ENCODE measurements at regions not wholly inside any gene's neighbourhood (a gene's known extent, or its start where the extent isn't known, plus 50 kb on each side); places are given as distances from the start of the nearest gene placed in this dataset.
A peak's percentile ranks its signal among the peaks of the same experiment; 100 is the strongest.

- DNase-seq: no peak
- Histone ChIP-seq H3K4me3 (no peak overlapping the region), H3K36me3 (no peaks in the 10 kb centered on the region), H3K4me1 (peaks cover 5 to 35% (median 20%) of the 10 kb centered on the region in 6 donors), H3K27me3 (replicated peaks in 1 of 7) (no peaks in the 10 kb centered on the region), H3K27ac (no peak overlapping the region), H3K9me3 (no peaks in the 10 kb centered on the region)
- intact Hi-C loops (cut with DNase I; ENCODE audit: low total_unique reads): loop anchor here (10.0 kb wide), 1 partner anchor 523 kb away; no protein-coding TSS in a partner anchor
- 59 to 79% (median 67%) methylated on average over 17 to 19 of the region's 19 CpGs for WGBS, 5 donors
- no peak for TF ChIP-seq POLR2AphosphoS5 (IDR thresholded peaks at IDR 0.05)
- no peak for TF ChIP-seq POLR2A (IDR thresholded peaks at IDR 0.05)
- TF ChIP-seq CTCF (IDR thresholded peaks at IDR 0.05 in 8 of 11, conservative IDR thresholded peaks at IDR 0.05 in 3 of 11): no peak
These were observed 84.7 kb downstream of the LINGO1 start for GRCh38 chr15:77547801-77548588.

GRCh38 chr15:77546870-77547269 is 85.8 kb downstream of the LINGO1 start:
- WGBS, 5 donors: 77 to 96% (median 92%) methylated on average over 1 of the region's 1 CpG
- Histone ChIP-seq H3K9me3 (no peaks in the 10 kb centered on the region), H3K36me3 (no peaks in the 10 kb centered on the region), H3K27me3 (replicated peaks in 1 of 7) (no peaks in the 10 kb centered on the region), H3K4me1 (peaks cover 12 to 47% (median 28%) of the 10 kb centered on the region in 6 donors), H3K27ac (no peak overlapping the region), H3K4me3 (no peak overlapping the region)
- no peak for TF ChIP-seq CTCF (IDR thresholded peaks at IDR 0.05 in 8 of 11, conservative IDR thresholded peaks at IDR 0.05 in 3 of 11)
- no peak for TF ChIP-seq POLR2AphosphoS5 (IDR thresholded peaks at IDR 0.05)
- TF ChIP-seq POLR2A (IDR thresholded peaks at IDR 0.05): no peak
- no peak for DNase-seq
- intact Hi-C loops (cut with DNase I; ENCODE audit: low total_unique reads): loop anchor here (10.0 kb wide), 1 partner anchor 522 kb away; no protein-coding TSS in a partner anchor

- intact Hi-C loops (cut with DNase I; ENCODE audit: low total_unique reads): loop anchor here (10.0 kb wide), 1 partner anchor 521 kb away; no protein-coding TSS in a partner anchor
- DNase-seq: peak; percentile 55
These were observed 86.6 kb downstream of the LINGO1 start for GRCh38 chr15:77546050-77546501.

More at GRCh38 chr15:77546050-77546501, 86.6 kb downstream of the LINGO1 start:
- WGBS, 5 donors: 9 to 75% (median 36%) methylated on average over 3 to 4 of the region's 4 CpGs
- no peaks in the 10 kb centered on the region for H3K27me3 ChIP-seq (replicated peaks in 1 of 7)
- H3K4me1 ChIP-seq: peaks cover 12 to 55% (median 33%) of the 10 kb centered on the region in 6 donors
- no peaks in the 10 kb centered on the region for H3K9me3 ChIP-seq
- H3K27ac ChIP-seq: peak overlapping the region in 3 of 8 donors; percentile 8 to 24 (median 16)
- TF ChIP-seq POLR2AphosphoS5 (IDR thresholded peaks at IDR 0.05) (no peak), CTCF (IDR thresholded peaks at IDR 0.05 in 8 of 11, conservative IDR thresholded peaks at IDR 0.05 in 3 of 11) (no peak), POLR2A (IDR thresholded peaks at IDR 0.05) (no peak)
- H3K36me3 ChIP-seq: no peaks in the 10 kb centered on the region
- no peak overlapping the region for H3K4me3 ChIP-seq
